Activated naive CD4-positive, alpha-beta T cell treated with anti-CD3 and anti-CD28 coated beads, Interleukin-2, amount 50 U/mL, for 72 hours (primary cell): ENCODE measurements at regions not wholly inside any gene's neighbourhood (a gene's known extent, or its start where the extent isn't known, plus 50 kb on each side); places are given as distances from the start of the nearest gene placed in this dataset.

Experiments used
- ATAC-seq, 2 donors: fragments of 150-1000 bp; cut with Tn5 transposase; 2 replicates each; pipeline ENCODE4 v1.10.0; 2021; ENCODE audit warnings: mild to moderate bottlenecking in 2 of 2, moderate library complexity in 2 of 2
- DNase-seq, 2 donors: peaks; one replicate each; pipeline ENCODE4 v3.0.0; 2021 to 2022; ENCODE audit warnings: low spot score in 2 of 2
- H3K27ac Mint-ChIP-seq, 2 donors: one replicate each; pipeline ENCODE4 v1.8.0; 2022; ENCODE audit warnings: mild to moderate bottlenecking in 2 of 2, mixed read lengths in 2 of 2
- H3K36me3 Mint-ChIP-seq, 2 donors: one replicate each; pipeline ENCODE4 v1.8.0; 2022; ENCODE audit warnings: mixed read lengths in 2 of 2
- H3K9me3 Mint-ChIP-seq, 2 donors: one replicate each; pipeline ENCODE4 v1.8.0; 2022; ENCODE audit warnings: mixed read lengths in 2 of 2

- Mint-ChIP-seq H3K36me3 (no peaks in the 10 kb centered on the region), H3K9me3 (no peaks in the 10 kb centered on the region), H3K27ac (no peak overlapping the region)
- ATAC-seq (no peak), DNase-seq (no peak)
Measured at GRCh38 chr1:90400131-90400530, 317.0 kb downstream of the BARHL2 start.

GRCh38 chr1:90396917-90397316 lies 320.2 kb downstream of the BARHL2 start:
- no peaks in the 10 kb centered on the region for H3K36me3 Mint-ChIP-seq
- no peak overlapping the region for H3K27ac Mint-ChIP-seq
- H3K9me3 Mint-ChIP-seq, result no peaks in the 10 kb centered on the region
- no peak for ATAC-seq
- DNase-seq, result no peak

DNA sequence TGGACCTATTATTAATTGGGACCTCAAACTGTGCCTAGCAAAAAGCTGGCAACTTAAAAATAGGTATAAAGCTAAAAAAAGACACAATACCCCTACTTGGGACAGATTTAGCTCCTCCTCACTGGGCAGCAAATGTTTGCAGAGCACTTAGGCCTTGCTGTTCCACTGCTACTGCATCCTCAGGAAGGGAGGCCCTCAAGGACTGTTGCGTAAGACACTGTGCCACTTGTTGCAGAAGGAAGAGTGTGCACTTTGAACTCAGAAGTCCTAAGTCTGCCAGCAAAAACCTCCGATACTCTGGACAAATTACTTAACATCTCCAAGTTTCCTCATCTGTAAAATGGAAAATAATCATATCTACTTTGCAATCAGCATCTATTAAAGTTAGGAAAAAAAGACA lies 322.9 kb downstream of the BARHL2 start:
- H3K9me3 Mint-ChIP-seq, result no peaks in the 10 kb centered on the region
- no peaks in the 10 kb centered on the region for H3K36me3 Mint-ChIP-seq
- no peak overlapping the region for H3K27ac Mint-ChIP-seq
- DNase-seq (no peak), ATAC-seq (no peak)

GRCh38 chr1:90393025-90393424 lies 324.1 kb downstream of the BARHL2 start:
- no peaks in the 10 kb centered on the region for H3K9me3 Mint-ChIP-seq
- ATAC-seq (no peak), DNase-seq (no peak)
- H3K36me3 Mint-ChIP-seq, result no peaks in the 10 kb centered on the region
- H3K27ac Mint-ChIP-seq, result no peak overlapping the region

- no peak for DNase-seq
- Mint-ChIP-seq H3K36me3 (no peaks in the 10 kb centered on the region), H3K27ac (no peak overlapping the region), H3K9me3 (no peaks in the 10 kb centered on the region)
- no peak for ATAC-seq
Measured at GRCh38 chr1:90391126-90391525, 326.0 kb downstream of the BARHL2 start.

DNA sequence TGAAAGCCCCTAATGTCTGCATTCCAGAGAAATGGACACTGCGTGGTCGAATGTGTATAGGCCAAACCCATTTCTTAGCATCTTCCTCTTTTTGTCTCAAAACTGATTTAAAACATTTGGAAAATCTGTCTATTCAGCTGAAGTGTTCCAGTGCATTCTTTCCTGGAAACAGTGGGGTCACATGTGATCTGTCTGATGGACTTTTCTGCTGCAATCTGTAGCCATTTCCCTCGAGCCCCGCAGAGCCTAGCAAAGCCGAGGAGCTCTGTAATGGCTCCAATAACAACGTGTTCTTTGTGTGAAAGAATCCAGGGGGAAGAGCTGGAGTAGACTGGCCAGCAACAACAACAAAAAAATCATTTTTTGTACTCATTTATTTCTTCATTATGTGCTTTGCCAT lies 329.3 kb downstream of the BARHL2 start:
- DNase-seq (no peak), ATAC-seq (no peak)
- H3K27ac Mint-ChIP-seq, result no peak overlapping the region
- H3K9me3 Mint-ChIP-seq, result no peaks in the 10 kb centered on the region
- H3K36me3 Mint-ChIP-seq, result no peaks in the 10 kb centered on the region

DNA sequence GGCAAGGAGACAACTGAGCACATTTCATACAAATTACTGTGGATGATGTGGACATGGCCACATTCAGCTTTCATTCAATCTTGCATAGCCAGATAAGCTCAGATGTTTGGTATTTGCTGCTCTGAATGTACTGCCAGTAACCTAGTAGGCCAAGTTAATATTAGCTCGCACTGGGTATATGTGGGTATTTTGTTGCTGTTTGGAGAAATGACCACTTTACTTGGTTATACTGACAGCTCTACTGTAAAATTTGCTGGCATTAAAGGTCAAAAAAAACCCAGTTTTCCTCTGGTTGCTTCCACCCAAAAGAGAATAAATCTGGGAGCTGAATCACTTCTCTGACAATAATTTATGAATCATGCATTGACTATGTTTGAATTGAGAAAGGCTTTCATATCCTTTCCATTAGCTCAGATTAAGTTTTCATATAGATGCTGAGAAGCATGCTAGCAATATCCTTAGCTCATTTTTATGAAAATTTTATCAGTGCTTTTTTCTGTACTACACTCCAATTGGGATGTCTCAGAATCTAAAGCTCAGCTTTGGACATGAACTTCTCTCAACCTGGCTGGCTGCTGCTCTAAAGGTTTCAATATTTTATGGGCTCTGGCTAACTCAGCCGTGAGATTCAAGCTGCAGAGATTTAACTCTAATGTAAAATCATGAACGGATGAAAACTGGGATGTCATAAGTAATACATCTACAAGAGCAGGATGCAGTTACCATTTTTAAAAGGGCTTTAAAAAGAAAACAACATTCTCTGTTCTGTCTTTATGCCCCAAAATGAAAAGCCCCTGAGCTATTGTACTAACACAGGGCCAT lies 330.0 kb downstream of the BARHL2 start:
- no peak overlapping the region for H3K27ac Mint-ChIP-seq
- no peaks in the 10 kb centered on the region for H3K9me3 Mint-ChIP-seq
- DNase-seq (no peak), ATAC-seq (no peak)
- no peaks in the 10 kb centered on the region for H3K36me3 Mint-ChIP-seq

DNA sequence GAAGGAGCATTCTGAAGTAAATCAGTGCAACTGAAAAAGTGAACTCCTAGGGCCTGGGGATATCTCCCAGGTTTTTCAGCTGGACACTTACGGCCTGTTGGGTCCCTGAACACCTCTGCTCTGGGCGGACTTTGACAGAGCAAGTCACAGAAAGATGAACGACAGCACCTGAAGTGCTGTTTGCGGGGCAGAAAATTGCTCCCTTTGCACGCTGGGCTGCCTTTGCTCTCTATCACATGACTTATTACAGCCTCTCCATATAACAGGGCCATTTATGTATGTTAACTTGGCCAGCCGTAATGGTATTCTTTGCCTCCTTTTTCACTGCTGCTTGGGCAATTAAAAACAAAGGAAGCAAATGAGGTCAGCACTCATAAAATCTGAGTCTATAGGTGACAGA lies 332.9 kb downstream of the BARHL2 start:
- no peak for ATAC-seq
- no peak for DNase-seq
- Mint-ChIP-seq H3K27ac (no peak overlapping the region), H3K9me3 (no peaks in the 10 kb centered on the region), H3K36me3 (no peaks in the 10 kb centered on the region)

- DNase-seq (no peak), ATAC-seq (no peak)
- no peaks in the 10 kb centered on the region for H3K36me3 Mint-ChIP-seq
- no peak overlapping the region for H3K27ac Mint-ChIP-seq
- H3K9me3 Mint-ChIP-seq, result no peaks in the 10 kb centered on the region
Measured at GRCh38 chr1:90382161-90382560, 334.9 kb downstream of the BARHL2 start.

DNA sequence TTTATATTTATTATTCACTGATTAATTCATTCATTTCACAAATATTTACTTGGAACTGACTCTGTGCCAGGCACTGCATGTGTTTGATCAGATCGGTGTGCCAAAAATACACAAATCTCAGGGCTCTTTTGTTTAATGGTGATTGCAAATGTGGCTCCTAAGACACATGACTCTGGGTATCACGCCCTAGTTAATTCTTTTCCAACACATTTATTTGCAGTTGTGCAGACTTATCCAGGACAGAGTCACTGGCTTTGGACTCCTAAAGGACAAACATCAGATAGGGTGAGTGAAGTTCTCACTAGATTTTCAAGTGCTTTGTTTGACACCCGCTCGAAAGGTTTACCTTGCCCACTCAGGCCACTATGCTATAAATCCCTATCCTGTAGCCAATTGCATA lies 335.5 kb downstream of the BARHL2 start:
- Mint-ChIP-seq H3K27ac (no peak overlapping the region), H3K36me3 (no peaks in the 10 kb centered on the region), H3K9me3 (no peaks in the 10 kb centered on the region)
- ATAC-seq (no peak), DNase-seq (no peak)

GRCh38 chr1:90371448-90371813 lies 345.7 kb downstream of the BARHL2 start:
- Mint-ChIP-seq H3K36me3 (no peaks in the 10 kb centered on the region), H3K9me3 (peaks cover 0 to 5% of the 10 kb centered on the region in 2 donors), H3K27ac (no peak overlapping the region)
- ATAC-seq, result no peak
- no peak for DNase-seq

DNA sequence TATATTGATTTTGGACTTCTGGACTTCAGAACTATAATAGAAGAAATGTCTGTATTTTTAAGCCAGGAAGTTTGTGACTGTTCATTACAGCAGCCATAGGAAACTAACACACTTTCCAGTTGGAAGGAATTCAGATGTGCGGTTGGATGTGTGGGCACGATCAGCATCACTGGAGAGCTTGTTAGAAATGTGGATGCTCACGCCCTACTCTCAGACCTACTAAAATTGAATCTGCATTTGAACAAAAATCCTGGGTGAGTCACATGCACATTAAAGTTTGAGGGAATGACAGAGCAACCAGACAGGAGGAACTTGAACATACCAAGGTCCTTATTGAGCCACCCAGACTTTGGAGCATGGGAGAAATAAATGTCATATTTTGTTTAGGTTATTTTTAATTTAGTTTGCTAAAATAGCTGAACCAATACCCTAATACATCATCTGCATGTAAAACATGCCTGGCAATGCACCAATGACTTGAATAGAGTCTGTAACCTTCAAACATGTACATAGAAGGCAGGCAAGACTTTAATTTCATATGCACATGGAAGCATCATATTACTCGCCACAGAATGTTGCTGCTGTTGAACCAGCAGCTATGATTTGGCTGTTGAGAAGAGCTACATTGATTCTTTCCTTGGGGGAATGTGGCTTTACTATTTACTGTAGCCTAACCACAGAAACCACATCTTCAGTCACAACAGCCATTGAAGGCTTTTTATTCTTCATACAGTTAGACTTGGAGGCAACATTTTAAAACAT lies 346.2 kb downstream of the BARHL2 start:
- no peak overlapping the region for H3K27ac Mint-ChIP-seq

GRCh38 chr1:90362163-90362562 lies 354.9 kb downstream of the BARHL2 start:
- H3K9me3 Mint-ChIP-seq, result peaks cover 6 to 9% of the 10 kb centered on the region in 2 donors
- no peak overlapping the region for H3K27ac Mint-ChIP-seq
- H3K36me3 Mint-ChIP-seq, result no peaks in the 10 kb centered on the region
- no peak for DNase-seq
- no peak for ATAC-seq

More for the DNA sequence above, 346.2 kb downstream of the BARHL2 start:
- Mint-ChIP-seq H3K9me3 (peaks cover 0 to 5% of the 10 kb centered on the region in 2 donors), H3K36me3 (no peaks in the 10 kb centered on the region)
- ATAC-seq (no peak), DNase-seq (no peak)

DNA sequence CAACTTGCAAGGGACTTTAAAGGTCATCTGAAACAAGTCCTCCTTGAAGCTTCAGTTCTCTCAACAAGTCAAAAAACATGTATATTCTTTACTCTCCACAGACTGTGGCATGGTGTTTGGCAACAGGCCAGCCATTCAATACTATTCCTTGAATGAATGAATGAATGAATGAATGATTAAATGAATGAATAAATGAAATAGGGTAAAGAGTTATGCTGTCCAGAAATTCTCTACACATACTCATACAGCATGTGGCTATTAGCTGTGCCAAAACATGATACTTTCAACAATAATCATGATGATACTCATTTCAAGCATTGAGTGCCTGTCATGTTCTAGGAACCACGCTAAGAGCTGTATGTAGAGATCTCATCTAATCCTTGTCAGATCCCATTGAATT lies 356.1 kb downstream of the BARHL2 start:
- Mint-ChIP-seq H3K9me3 (peaks cover 6 to 9% of the 10 kb centered on the region in 2 donors), H3K27ac (no peak overlapping the region), H3K36me3 (no peaks in the 10 kb centered on the region)
- DNase-seq (no peak), ATAC-seq (no peak)

- no peak for ATAC-seq
- DNase-seq, result no peak
- peaks cover 3 to 6% of the 10 kb centered on the region in 2 donors for H3K9me3 Mint-ChIP-seq
- H3K36me3 Mint-ChIP-seq, result no peaks in the 10 kb centered on the region
- no peak overlapping the region for H3K27ac Mint-ChIP-seq
Measured at GRCh38 chr1:90359994-90360393, 357.1 kb downstream of the BARHL2 start.

- Mint-ChIP-seq H3K36me3 (no peaks in the 10 kb centered on the region), H3K27ac (no peak overlapping the region), H3K9me3 (peaks cover 0 to 4% of the 10 kb centered on the region in 2 donors)
- no peak for DNase-seq
- ATAC-seq, result no peak
Measured at GRCh38 chr1:90358448-90358847, 358.7 kb downstream of the BARHL2 start.

DNA sequence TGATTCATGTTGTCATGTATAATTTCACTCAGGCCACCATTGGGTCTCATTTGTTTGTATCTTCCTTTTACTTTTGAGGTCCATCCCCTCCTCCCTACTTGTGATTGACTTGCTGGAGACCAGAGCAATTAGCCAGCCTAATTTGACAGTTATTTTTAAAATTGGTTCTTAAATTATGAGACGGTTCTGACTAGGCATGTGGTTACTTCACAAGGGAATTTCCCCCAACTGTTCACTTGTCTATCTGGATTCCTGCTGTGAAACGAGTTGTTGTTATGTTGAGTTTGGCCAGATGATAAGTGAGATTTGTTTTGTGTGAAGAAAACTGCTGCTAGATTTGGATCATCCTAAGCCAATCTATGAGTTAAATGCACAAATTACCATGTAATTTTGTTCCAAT lies 359.1 kb downstream of the BARHL2 start:
- Mint-ChIP-seq H3K27ac (no peak overlapping the region), H3K36me3 (no peaks in the 10 kb centered on the region), H3K9me3 (peaks cover 0 to 1% of the 10 kb centered on the region in 2 donors)
- ATAC-seq, result no peak
- DNase-seq, result no peak

- no peak overlapping the region for H3K27ac Mint-ChIP-seq
- H3K36me3 Mint-ChIP-seq, result no peaks in the 10 kb centered on the region
- DNase-seq, result no peak
- H3K9me3 Mint-ChIP-seq, result no peaks in the 10 kb centered on the region
- no peak for ATAC-seq
Measured at GRCh38 chr1:90356991-90357390, 360.1 kb downstream of the BARHL2 start.
